ENCODE measurements at regions not wholly inside any gene's neighbourhood (a gene's known extent, or its start where the extent isn't known, plus 50 kb on each side); places are given as distances from the start of the nearest gene placed in this dataset.

DNA sequence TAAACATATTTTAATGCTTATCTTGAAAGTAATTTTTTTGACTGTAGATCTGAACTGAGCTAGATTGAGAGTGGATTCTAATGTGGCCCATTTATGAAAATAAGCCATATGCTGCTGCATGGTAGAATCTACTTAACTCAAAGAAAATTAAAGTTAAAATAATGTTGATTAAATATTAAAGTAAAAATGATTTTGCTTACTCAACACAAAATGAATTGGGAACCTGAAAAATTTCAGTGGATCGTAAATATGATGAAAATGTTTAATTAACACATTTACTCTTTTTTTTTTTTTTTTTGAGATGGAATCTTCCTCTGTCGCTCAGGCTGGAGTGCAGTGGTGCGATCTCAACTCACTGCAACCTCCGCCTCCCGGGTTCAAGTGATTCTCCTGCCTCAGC is 144.5 kb upstream of the HMGN3 start:
- Histone ChIP-seq H3K27ac (ENCODE audit: low read depth, low read length) (no peak overlapping the region), H3K36me3 (ENCODE audit: control insufficient read depth in 2 of 4, insufficient read depth in 4 of 4, low read length in 3 of 4) (no peaks in the 10 kb centered on the region), H2BK20ac (ENCODE audit: low read length) (no peak overlapping the region), H2AFZ (ENCODE audit: low read length) (no peak overlapping the region), H3K9ac (replicated peaks in 1 of 4; ENCODE audit: extremely low read depth in 1 of 4, low read depth in 3 of 4, low read length in 3 of 4) (no peak overlapping the region), H3K4ac (replicated peaks; ENCODE audit: insufficient read length, low read depth, low read length) (no peak overlapping the region), H3K79me2 (ENCODE audit: control insufficient read depth in 1 of 2, insufficient read depth in 2 of 2, low read length in 2 of 2) (no peaks in the 10 kb centered on the region), H3K9me3 (ENCODE audit: insufficient read depth in 2 of 2, low read depth in 1 of 2, low read length in 1 of 2) (no peaks in the 10 kb centered on the region), H4K91ac (replicated peaks; ENCODE audit: insufficient read length, low read length) (no peak overlapping the region), H4K20me1 (replicated peaks in 1 of 2; ENCODE audit: control insufficient read depth in 1 of 2, insufficient read depth in 2 of 2, low read length in 2 of 2) (no peaks in the 10 kb centered on the region), H3K18ac (ENCODE audit: extremely low read depth, low read length) (no peak overlapping the region), H2BK15ac (ENCODE audit: low read length) (no peak overlapping the region), H4K8ac (ENCODE audit: extremely low read depth, insufficient read depth, low read length) (no peak overlapping the region), H3K4me2 (ENCODE audit: insufficient read depth in 1 of 2, low read depth in 2 of 2, low read length in 2 of 2) (no peak overlapping the region), H2AK5ac (ENCODE audit: low read depth, low read length) (no peak overlapping the region), H2BK120ac (replicated peaks; ENCODE audit: low read depth, low read length) (no peak overlapping the region), H2BK5ac (ENCODE audit: low read depth, low read length) (no peak overlapping the region), H3K79me1 (ENCODE audit: low read depth, low read length) (no peaks in the 10 kb centered on the region), H3K14ac (ENCODE audit: insufficient read length) (no peak overlapping the region), H3K23me2 (ENCODE audit: low read depth, low read length) (no peaks in the 10 kb centered on the region), H3K27me3 (replicated peaks in 1 of 4; ENCODE audit: control insufficient read depth in 3 of 4, extremely low read depth in 1 of 4, insufficient read depth in 3 of 4, low read length in 3 of 4) (no peaks in the 10 kb centered on the region), H3K56ac (replicated peaks; ENCODE audit: insufficient read length, low read depth, low read length) (no peak overlapping the region), H4K5ac (ENCODE audit: insufficient read length, low read depth, low read length) (no peak overlapping the region), H3K4me3 (ENCODE audit: extremely low read depth in 1 of 4, insufficient read depth in 2 of 4, low read depth in 3 of 4, low read length in 4 of 4) (no peak overlapping the region), H2BK12ac (ENCODE audit: low read depth, low read length) (no peak overlapping the region), H3K23ac (ENCODE audit: insufficient read length) (no peak overlapping the region), H3K4me1 (replicated peaks in 1 of 4; ENCODE audit: control insufficient read depth in 3 of 4, insufficient read depth in 4 of 4, low read length in 3 of 4) (no peaks in the 10 kb centered on the region; a peak in 1 of 7 replicates)
- FAIRE-seq (no peak), DNase-seq (ENCODE audit: low read depth in 1 of 2, low spot score in 2 of 2) (no peak)
- POLR2A ChIA-PET (ENCODE audit: partially characterized antibody) = no interaction called here
- CTCF ChIA-PET (ENCODE audit: partially characterized antibody) = no interaction called here
- WGBS, 2 experiments (ENCODE audit: extremely low coverage in 1 of 2, insufficient coverage in 1 of 2, insufficient read length in 1 of 2, insufficient replicate concordance in 2 of 2, low coverage in 1 of 2, low lambda C conversion rate in 2 of 2, missing lambda C conversion rate in 1 of 2) = 87% methylated on average over 3 of the region's 5 CpGs; no CpG with 5 or more reads in 1 of the 2 experiments
- TF ChIP-seq EZH2 (IDR thresholded peaks at IDR 0.05; ENCODE audit: low read depth, low read length, severe bottlenecking) = no peak
- TF ChIP-seq TAF1 (IDR thresholded peaks at IDR 0.05; ENCODE audit: low read depth, low read length) = no peak
- TF ChIP-seq JUND (IDR thresholded peaks at IDR 0.05; ENCODE audit: low read length) = no peak
- TF ChIP-seq POLR2A (IDR thresholded peaks at IDR 0.05; ENCODE audit: control extremely low read depth in 1 of 2, low read depth in 2 of 2, low read length in 2 of 2) = no peak
- no peak for TF ChIP-seq CHD1 (IDR thresholded peaks at IDR 0.05; ENCODE audit: low read depth, low read length)
- no peak for TF ChIP-seq SP1 (IDR thresholded peaks at IDR 0.05; ENCODE audit: low read depth, low read length)
- no peak for TF ChIP-seq RAD21 (IDR thresholded peaks at IDR 0.05 in 1 of 2, conservative IDR thresholded peaks at IDR 0.05 in 1 of 2; ENCODE audit: low read depth in 2 of 2, low read length in 2 of 2)
- TF ChIP-seq, protein P1, sequence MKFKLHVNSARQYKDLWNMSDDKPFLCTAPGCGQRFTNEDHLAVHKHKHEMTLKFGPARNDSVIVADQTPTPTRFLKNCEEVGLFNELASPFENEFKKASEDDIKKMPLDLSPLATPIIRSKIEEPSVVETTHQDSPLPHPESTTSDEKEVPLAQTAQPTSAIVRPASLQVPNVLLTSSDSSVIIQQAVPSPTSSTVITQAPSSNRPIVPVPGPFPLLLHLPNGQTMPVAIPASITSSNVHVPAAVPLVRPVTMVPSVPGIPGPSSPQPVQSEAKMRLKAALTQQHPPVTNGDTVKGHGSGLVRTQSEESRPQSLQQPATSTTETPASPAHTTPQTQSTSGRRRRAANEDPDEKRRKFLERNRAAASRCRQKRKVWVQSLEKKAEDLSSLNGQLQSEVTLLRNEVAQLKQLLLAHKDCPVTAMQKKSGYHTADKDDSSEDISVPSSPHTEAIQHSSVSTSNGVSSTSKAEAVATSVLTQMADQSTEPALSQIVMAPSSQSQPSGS (IDR thresholded peaks at IDR 0.05; ENCODE audit: low read length) = no peak
- TF ChIP-seq KDM5A (IDR thresholded peaks at IDR 0.05; ENCODE audit: low read length) = no peak
- no peak for TF ChIP-seq CTCF (IDR thresholded peaks at IDR 0.05; ENCODE audit: control extremely low read depth in 1 of 3, insufficient read depth in 1 of 3, low read depth in 1 of 3, low read length in 3 of 3)
- no peak for TF ChIP-seq HDAC2 (IDR thresholded peaks at IDR 0.05; ENCODE audit: borderline replicate concordance in 1 of 2, low read depth in 2 of 2, low read length in 2 of 2)
